Mammary epithelial cell (primary cell): ENCODE measurements at regions not wholly inside any gene's neighbourhood (a gene's known extent, or its start where the extent isn't known, plus 50 kb on each side); places are given as distances from the start of the nearest gene placed in this dataset.

Experiments used
- CTCF ChIP-seq, 2 donors: IDR thresholded peaks in 1 of 2; conservative IDR thresholded peaks in 1 of 2; 2 replicates each; pipeline ENCODE4 v1.5.1; 2011 to 2012; ENCODE audit warnings: inconsistent platforms in 2 of 2, low read length in 2 of 2, mild to moderate bottlenecking in 2 of 2, control low read depth in 1 of 2, low read depth in 1 of 2; ENCODE audit not compliant: insufficient read depth in 1 of 2; ENCODE audit errors: extremely low read depth in 1 of 2
- EZH2 ChIP-seq: IDR thresholded peaks from 2 replicates; pipeline ENCODE4 v1.6.1; 2012; ENCODE audit warnings: low read length, inconsistent platforms, borderline replicate concordance

GRCh38 chr7:98520356-98520951 is 96.6 kb upstream of the NPTX2 start:
- TF ChIP-seq CTCF (conservative IDR thresholded peaks at IDR 0.05 in 1 of 2, IDR thresholded peaks at IDR 0.05 in 1 of 2; ENCODE audit: extremely low read depth in 1 of 2, insufficient read depth in 1 of 2, low read depth in 1 of 2, low read length in 2 of 2) (no peak), EZH2 (no peak)
